ENCODE measurements at regions not wholly inside any gene's neighbourhood (a gene's known extent, or its start where the extent isn't known, plus 50 kb on each side); places are given as distances from the start of the nearest gene placed in this dataset.

- no peak overlapping the region for H3K4me3 ChIP-seq
- no peaks in the 10 kb centered on the region for H3K27me3 ChIP-seq
- H3K36me3 ChIP-seq (replicated peaks in 1 of 2), result no peaks in the 10 kb centered on the region
- intact Hi-C loops (cut with DNase I), result no loop called here
- H3K27ac ChIP-seq, result no peak overlapping the region
- DNase-seq, result no peak
- no peak for TF ChIP-seq CTCF (IDR thresholded peaks at IDR 0.05)
- no peak for TF ChIP-seq POLR2A (IDR thresholded peaks at IDR 0.05)
- H3K9me3 ChIP-seq (replicated peaks in 1 of 3), result no peaks in the 10 kb centered on the region
- H3K4me1 ChIP-seq (replicated peaks in 1 of 2), result no peaks in the 10 kb centered on the region
Observed at GRCh38 chr1:83012950-83013349, 986.0 kb downstream of the TTLL7 start.

- Histone ChIP-seq H3K4me3 (no peak overlapping the region), H3K9me3 (replicated peaks in 1 of 3) (no peaks in the 10 kb centered on the region), H3K36me3 (replicated peaks in 1 of 2) (no peaks in the 10 kb centered on the region), H3K27me3 (no peaks in the 10 kb centered on the region), H3K4me1 (replicated peaks in 1 of 2) (no peaks in the 10 kb centered on the region), H3K27ac (no peak overlapping the region)
- WGBS, 4 donors, result 65 to 90% (median 73%) methylated on average over 1 of the region's 1 CpG
- no peak for DNase-seq
- TF ChIP-seq CTCF (IDR thresholded peaks at IDR 0.05) (no peak), POLR2A (IDR thresholded peaks at IDR 0.05) (no peak)
- intact Hi-C loops (cut with DNase I), result no loop called here
Observed at GRCh38 chr1:83011265-83011664, 987.7 kb downstream of the TTLL7 start.

- Histone ChIP-seq H3K27ac (no peak overlapping the region), H3K27me3 (no peaks in the 10 kb centered on the region), H3K36me3 (replicated peaks in 1 of 2) (no peaks in the 10 kb centered on the region), H3K9me3 (replicated peaks in 1 of 3) (no peaks in the 10 kb centered on the region), H3K4me3 (no peak overlapping the region), H3K4me1 (replicated peaks in 1 of 2) (no peaks in the 10 kb centered on the region)
- intact Hi-C loops (cut with DNase I), result no loop called here
- WGBS, 4 donors, result 84 to 90% (median 88%) methylated on average over 3 of the region's 3 CpGs
- no peak for DNase-seq
- TF ChIP-seq CTCF (IDR thresholded peaks at IDR 0.05) (no peak), POLR2A (IDR thresholded peaks at IDR 0.05) (no peak)
Observed at GRCh38 chr1:83006271-83006670, 992.7 kb downstream of the TTLL7 start.

GRCh38 chr1:83000286-83000685, 998.6 kb downstream of the TTLL7 start:
- no peak overlapping the region for H3K27ac ChIP-seq
- intact Hi-C loops (cut with DNase I), result no loop called here
- no peaks in the 10 kb centered on the region for H3K9me3 ChIP-seq (replicated peaks in 1 of 3)
- DNase-seq, result no peak
- TF ChIP-seq CTCF (IDR thresholded peaks at IDR 0.05) (no peak), POLR2A (IDR thresholded peaks at IDR 0.05) (no peak)
- H3K4me3 ChIP-seq, result no peak overlapping the region
- 78 to 88% (median 84%) methylated on average over 4 of the region's 4 CpGs for WGBS, 4 donors
- no peaks in the 10 kb centered on the region for H3K4me1 ChIP-seq (replicated peaks in 1 of 2)
- no peaks in the 10 kb centered on the region for H3K27me3 ChIP-seq
- H3K36me3 ChIP-seq (replicated peaks in 1 of 2), result no peaks in the 10 kb centered on the region

All from adrenal gland (tissue), 9 donors.